HG03066 (cell line): ENCODE measurements at regions not wholly inside any gene's neighbourhood (a gene's known extent, or its start where the extent isn't known, plus 50 kb on each side); places are given as distances from the start of the nearest gene placed in this dataset.

ENCODE experiments used
- ATAC-seq: cut with Tn5 transposase; IDR thresholded peaks from one replicate; pipeline ENCODE4 v1.9.1; 2021; ENCODE audit warnings: low read depth; ENCODE audit not compliant: unreplicated experiment

GRCh38 chr4:18291981-18292380 is 270.4 kb upstream of the LCORL start:
- no peak for ATAC-seq

GRCh38 chr4:18291256-18291655 is 269.7 kb upstream of the LCORL start:
- ATAC-seq = no peak

GRCh38 chr4:18285357-18285756 is 263.8 kb upstream of the LCORL start:
- no peak for ATAC-seq

- ATAC-seq = no peak
Measured at GRCh38 chr4:18278244-18278643, 256.7 kb upstream of the LCORL start.

GRCh38 chr4:18262832-18263231 is 241.3 kb upstream of the LCORL start:
- ATAC-seq = no peak

- no peak for ATAC-seq
Measured at GRCh38 chr4:18252052-18252451, 230.5 kb upstream of the LCORL start.

GRCh38 chr4:18250564-18250963 is 229.0 kb upstream of the LCORL start:
- no peak for ATAC-seq

- no peak for ATAC-seq
Measured at GRCh38 chr4:18248611-18249010, 227.1 kb upstream of the LCORL start.

GRCh38 chr4:18247189-18247588 is 225.6 kb upstream of the LCORL start:
- ATAC-seq = no peak

- no peak for ATAC-seq
Measured at GRCh38 chr4:18242919-18243693, 221.6 kb upstream of the LCORL start.

- no peak for ATAC-seq
Measured at GRCh38 chr4:18241727-18242126, 220.2 kb upstream of the LCORL start.

GRCh38 chr4:18234108-18234507 is 212.6 kb upstream of the LCORL start:
- no peak for ATAC-seq

GRCh38 chr4:18231726-18232125 is 210.2 kb upstream of the LCORL start:
- ATAC-seq = no peak

GRCh38 chr4:18227880-18228279 is 206.3 kb upstream of the LCORL start:
- no peak for ATAC-seq

GRCh38 chr4:18214411-18215055 is 193.0 kb upstream of the LCORL start:
- ATAC-seq = no peak

- ATAC-seq = no peak
Measured at GRCh38 chr4:18213576-18214198, 192.1 kb upstream of the LCORL start.

- ATAC-seq = no peak
Measured at GRCh38 chr4:18209448-18209847, 187.9 kb upstream of the LCORL start.

- ATAC-seq = no peak
Measured at GRCh38 chr4:18203966-18204365, 182.4 kb upstream of the LCORL start.

GRCh38 chr4:18202486-18202885 is 180.9 kb upstream of the LCORL start:
- ATAC-seq = no peak

- no peak for ATAC-seq
Measured at GRCh38 chr4:18201885-18202284, 180.3 kb upstream of the LCORL start.

- no peak for ATAC-seq
Measured at GRCh38 chr4:18198653-18199052, 177.1 kb upstream of the LCORL start.

- no peak for ATAC-seq
Measured at GRCh38 chr4:18197467-18197866, 175.9 kb upstream of the LCORL start.
